ENCODE measurements at regions not wholly inside any gene's neighbourhood (a gene's known extent, or its start where the extent isn't known, plus 50 kb on each side); places are given as distances from the start of the nearest gene placed in this dataset.

GRCh38 chr20:50258790-50259483, 68.3 kb downstream of the CEBPB start:
- no peak for DNase-seq (ENCODE audit: low spot score)

- no peak for DNase-seq (ENCODE audit: low spot score)
These were observed 69.3 kb downstream of the CEBPB start for GRCh38 chr20:50259705-50260478.

- no peak for DNase-seq (ENCODE audit: low spot score)
These were observed 70.0 kb downstream of the CEBPB start for GRCh38 chr20:50260479-50261221.

- no peak for DNase-seq (ENCODE audit: low spot score)
These were observed 71.0 kb downstream of the CEBPB start for GRCh38 chr20:50261471-50262212.

- no peak for DNase-seq (ENCODE audit: low spot score)
These were observed 73.2 kb downstream of the CEBPB start for GRCh38 chr20:50263831-50264230.

- DNase-seq (ENCODE audit: low spot score): no peak
These were observed 74.0 kb downstream of the CEBPB start for GRCh38 chr20:50264534-50265145.

GRCh38 chr20:50265245-50265946, 74.8 kb downstream of the CEBPB start:
- DNase-seq (ENCODE audit: low spot score): no peak

- DNase-seq (ENCODE audit: low spot score): no peak
These were observed 75.8 kb downstream of the CEBPB start for GRCh38 chr20:50266293-50267040.

- no peak for DNase-seq (ENCODE audit: low spot score)
These were observed 76.6 kb downstream of the CEBPB start for GRCh38 chr20:50267041-50267865.

- DNase-seq (ENCODE audit: low spot score): no peak
These were observed 77.2 kb downstream of the CEBPB start for GRCh38 chr20:50267866-50268219.

GRCh38 chr20:50269091-50270033, 78.7 kb downstream of the CEBPB start:
- DNase-seq (ENCODE audit: low spot score): no peak

- no peak for DNase-seq (ENCODE audit: low spot score)
These were observed 79.4 kb downstream of the CEBPB start for GRCh38 chr20:50270034-50270395.

GRCh38 chr20:50270569-50270968, 79.9 kb downstream of the CEBPB start:
- no peak for DNase-seq (ENCODE audit: low spot score)

- DNase-seq (ENCODE audit: low spot score): no peak
These were observed 80.5 kb downstream of the CEBPB start for GRCh38 chr20:50271176-50271575.

- no peak for DNase-seq (ENCODE audit: low spot score)
These were observed 81.0 kb downstream of the CEBPB start for GRCh38 chr20:50271612-50272011.

- DNase-seq (ENCODE audit: low spot score): no peak
These were observed 81.5 kb downstream of the CEBPB start for GRCh38 chr20:50272030-50272723.

GRCh38 chr20:50272724-50273446, 82.3 kb downstream of the CEBPB start:
- no peak for DNase-seq (ENCODE audit: low spot score)
